Progenitor cell of endocrine pancreas (in vitro differentiated cells): ENCODE measurements at regions not wholly inside any gene's neighbourhood (a gene's known extent, or its start where the extent isn't known, plus 50 kb on each side); places are given as distances from the start of the nearest gene placed in this dataset.

Experiments used
- DNase-seq: peaks from one replicate; pipeline ENCODE4 v3.0.0; 2021; ENCODE audit warnings: low spot score; ENCODE audit not compliant: unreplicated experiment
- H3K27ac Mint-ChIP-seq: 2 replicates; pipeline ENCODE4 v1.8.0; 2021; ENCODE audit warnings: mild to moderate bottlenecking, moderate library complexity, mixed read lengths
- H3K27me3 Mint-ChIP-seq: 2 replicates; pipeline ENCODE4 v1.8.0; 2021; ENCODE audit warnings: mixed read lengths
- H3K36me3 Mint-ChIP-seq: 2 replicates; pipeline ENCODE4 v1.8.0; 2022; ENCODE audit warnings: mixed read lengths; ENCODE audit not compliant: insufficient read depth
- H3K4me1 Mint-ChIP-seq: 2 replicates; pipeline ENCODE4 v1.8.0; 2021; ENCODE audit warnings: low read depth, mixed read lengths
- H3K4me3 Mint-ChIP-seq: 2 replicates; pipeline ENCODE4 v1.8.0; 2021; ENCODE audit warnings: low read depth, mild to moderate bottlenecking, moderate library complexity, mixed read lengths
- H3K9me3 Mint-ChIP-seq: 2 replicates; pipeline ENCODE4 v1.8.0; 2021; ENCODE audit warnings: low read depth, mixed read lengths
- CTCF ChIP-seq: fragments of 200-600 bp; sonication (generic); IDR thresholded peaks from one replicate; pipeline ENCODE4 v1.5.0; 2021; ENCODE audit warnings: antibody characterized with exemption, mild to moderate bottlenecking; ENCODE audit not compliant: unreplicated experiment

GRCh38 chr5:148953711-148954110 lies 109.2 kb downstream of the SH3TC2 start:
- Mint-ChIP-seq H3K4me3 (no peak overlapping the region), H3K27me3 (peaks cover 25% of the 10 kb centered on the region), H3K27ac (no peak overlapping the region), H3K4me1 (no peaks in the 10 kb centered on the region), H3K36me3 (no peaks in the 10 kb centered on the region), H3K9me3 (no peaks in the 10 kb centered on the region)
- no peak for TF ChIP-seq CTCF
- DNase-seq = no peak
